T-helper 1 cell treated with Interleukin-12 subunit alpha and Interleukin-12 subunit beta and Interleukin-4 antibody, amounts not matched to agents 30 μg/mL and 1 μg/mL, for 36 hours (primary cell): ENCODE measurements at regions not wholly inside any gene's neighbourhood (a gene's known extent, or its start where the extent isn't known, plus 50 kb on each side); places are given as distances from the start of the nearest gene placed in this dataset.

Experiments
- H3K27ac Mint-ChIP-seq: one replicate; pipeline ENCODE4 v1.8.0; 2021; ENCODE audit warnings: mild to moderate bottlenecking, mixed read lengths
- H3K27me3 Mint-ChIP-seq: one replicate; pipeline ENCODE4 v1.8.0; 2021; ENCODE audit warnings: low read depth, mixed read lengths
- H3K36me3 Mint-ChIP-seq: one replicate; pipeline ENCODE4 v1.8.0; 2021; ENCODE audit warnings: low read depth, mixed read lengths
- H3K4me1 Mint-ChIP-seq: one replicate; pipeline ENCODE4 v1.8.0; 2021; ENCODE audit warnings: low read depth, mixed read lengths
- H3K4me3 Mint-ChIP-seq: one replicate; pipeline ENCODE4 v1.8.0; 2021; ENCODE audit warnings: mild to moderate bottlenecking, moderate library complexity, mixed read lengths
- H3K9me3 Mint-ChIP-seq: one replicate; pipeline ENCODE4 v1.8.0; 2021; ENCODE audit warnings: mixed read lengths

DNA sequence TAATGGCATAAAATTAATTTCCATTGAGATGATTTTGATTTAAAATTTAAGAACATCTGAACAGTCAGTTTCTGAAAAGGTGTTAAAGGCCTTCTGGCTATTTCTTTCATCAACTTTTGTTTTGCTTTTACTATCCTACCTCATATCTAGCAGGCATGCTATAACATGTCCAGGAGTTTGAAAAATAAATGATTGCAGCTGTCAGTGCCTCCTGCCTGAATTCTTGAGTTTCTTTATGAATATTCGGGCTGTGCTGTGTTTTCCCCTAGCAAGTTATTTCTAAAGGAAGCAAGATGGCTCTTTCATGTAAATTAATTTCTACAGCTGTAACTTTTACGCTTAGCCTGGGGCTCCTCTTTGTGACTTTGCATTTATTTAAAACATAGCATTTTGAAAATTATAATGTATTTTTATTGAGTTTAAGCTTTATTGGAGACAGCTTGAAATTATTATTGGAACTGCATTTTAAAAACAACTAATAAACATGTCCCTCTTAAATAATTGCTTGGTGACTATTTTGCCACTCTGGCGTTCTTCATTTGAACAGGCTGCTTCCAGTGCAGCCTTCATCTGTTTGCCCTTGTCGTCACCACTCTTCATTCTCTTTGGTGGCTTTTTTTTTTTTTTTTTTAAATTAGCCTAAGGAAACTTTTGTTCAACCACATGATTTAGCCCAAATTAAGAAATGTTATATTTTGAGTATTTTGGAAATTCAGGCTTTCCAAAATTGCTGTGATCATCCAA, 1083.4 kb upstream of the LRRN3 start:
- H3K9me3 Mint-ChIP-seq: no peaks in the 10 kb centered on the region
- H3K4me3 Mint-ChIP-seq: no peak overlapping the region
- no peaks in the 10 kb centered on the region for H3K27me3 Mint-ChIP-seq
- no peaks in the 10 kb centered on the region for H3K4me1 Mint-ChIP-seq
- no peaks in the 10 kb centered on the region for H3K36me3 Mint-ChIP-seq
- H3K27ac Mint-ChIP-seq: no peak overlapping the region

GRCh38 chr7:110010359-110010758, 1080.6 kb upstream of the LRRN3 start:
- Mint-ChIP-seq H3K27me3 (no peaks in the 10 kb centered on the region), H3K4me3 (no peak overlapping the region), H3K36me3 (no peaks in the 10 kb centered on the region), H3K4me1 (no peaks in the 10 kb centered on the region), H3K27ac (no peak overlapping the region), H3K9me3 (no peaks in the 10 kb centered on the region)

GRCh38 chr7:110017405-110017804, 1073.5 kb upstream of the LRRN3 start:
- H3K27me3 Mint-ChIP-seq: no peaks in the 10 kb centered on the region
- no peaks in the 10 kb centered on the region for H3K4me1 Mint-ChIP-seq
- H3K36me3 Mint-ChIP-seq: no peaks in the 10 kb centered on the region
- no peaks in the 10 kb centered on the region for H3K9me3 Mint-ChIP-seq
- H3K4me3 Mint-ChIP-seq: no peak overlapping the region
- no peak overlapping the region for H3K27ac Mint-ChIP-seq

GRCh38 chr7:110027385-110027784, 1063.5 kb upstream of the LRRN3 start:
- Mint-ChIP-seq H3K36me3 (no peaks in the 10 kb centered on the region), H3K27ac (no peak overlapping the region), H3K4me1 (no peaks in the 10 kb centered on the region), H3K27me3 (no peaks in the 10 kb centered on the region), H3K9me3 (no peaks in the 10 kb centered on the region), H3K4me3 (no peak overlapping the region)

GRCh38 chr7:110043519-110043918, 1047.4 kb upstream of the LRRN3 start:
- Mint-ChIP-seq H3K9me3 (no peaks in the 10 kb centered on the region), H3K27ac (no peak overlapping the region), H3K4me1 (no peaks in the 10 kb centered on the region), H3K27me3 (no peaks in the 10 kb centered on the region), H3K36me3 (no peaks in the 10 kb centered on the region), H3K4me3 (no peak overlapping the region)

- Mint-ChIP-seq H3K4me1 (no peaks in the 10 kb centered on the region), H3K36me3 (no peaks in the 10 kb centered on the region), H3K27me3 (no peaks in the 10 kb centered on the region), H3K9me3 (no peaks in the 10 kb centered on the region), H3K4me3 (no peak overlapping the region), H3K27ac (no peak overlapping the region)
Measured at GRCh38 chr7:110050785-110051184, 1040.1 kb upstream of the LRRN3 start.

GRCh38 chr7:110051372-110051771, 1039.6 kb upstream of the LRRN3 start:
- no peak overlapping the region for H3K4me3 Mint-ChIP-seq
- H3K4me1 Mint-ChIP-seq: no peaks in the 10 kb centered on the region
- H3K27me3 Mint-ChIP-seq: no peaks in the 10 kb centered on the region
- no peak overlapping the region for H3K27ac Mint-ChIP-seq
- H3K36me3 Mint-ChIP-seq: no peaks in the 10 kb centered on the region
- H3K9me3 Mint-ChIP-seq: no peaks in the 10 kb centered on the region

DNA sequence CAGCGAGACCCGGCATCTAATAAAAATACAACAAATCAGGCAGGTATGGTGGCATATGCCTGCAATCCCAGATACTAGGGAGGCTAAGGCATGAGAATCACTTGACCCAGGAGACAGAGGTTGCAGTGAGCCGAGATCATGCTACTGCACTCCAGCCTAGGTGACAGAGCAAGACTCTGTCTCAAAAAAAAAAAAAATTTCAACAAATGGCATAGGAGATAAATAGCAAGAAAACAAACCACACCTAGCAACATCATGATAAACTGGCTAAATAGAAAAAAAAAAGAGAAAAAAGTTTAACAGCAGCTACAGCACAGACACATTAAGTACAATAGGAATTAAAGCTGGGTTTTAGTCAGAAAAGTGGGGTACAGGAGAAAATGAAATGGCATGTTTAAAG, 1034.6 kb upstream of the LRRN3 start:
- no peaks in the 10 kb centered on the region for H3K4me1 Mint-ChIP-seq
- H3K27ac Mint-ChIP-seq: no peak overlapping the region
- no peaks in the 10 kb centered on the region for H3K36me3 Mint-ChIP-seq
- no peak overlapping the region for H3K4me3 Mint-ChIP-seq
- no peaks in the 10 kb centered on the region for H3K9me3 Mint-ChIP-seq
- H3K27me3 Mint-ChIP-seq: no peaks in the 10 kb centered on the region

DNA sequence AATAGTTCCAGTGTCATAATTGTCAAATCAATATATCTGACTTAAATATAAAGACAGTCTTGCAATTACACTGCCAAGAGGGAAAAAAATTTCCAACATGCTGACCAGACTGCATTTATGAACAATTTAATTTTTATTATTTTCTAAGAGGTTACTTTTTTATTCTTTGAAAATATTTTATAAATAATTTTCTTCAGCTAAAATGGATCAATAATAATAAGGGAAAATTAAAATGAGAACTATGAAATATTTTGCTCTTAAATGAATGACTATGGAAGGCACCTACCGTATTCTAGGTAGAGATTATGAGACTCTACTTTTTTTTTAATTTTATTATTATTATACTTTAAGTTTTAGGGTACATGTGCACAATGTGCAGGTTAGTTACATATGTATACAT, 1032.5 kb upstream of the LRRN3 start:
- Mint-ChIP-seq H3K4me3 (no peak overlapping the region), H3K9me3 (no peaks in the 10 kb centered on the region), H3K27ac (no peak overlapping the region), H3K4me1 (no peaks in the 10 kb centered on the region), H3K27me3 (no peaks in the 10 kb centered on the region), H3K36me3 (no peaks in the 10 kb centered on the region)

GRCh38 chr7:110061387-110061786, 1029.5 kb upstream of the LRRN3 start:
- Mint-ChIP-seq H3K27me3 (no peaks in the 10 kb centered on the region), H3K36me3 (no peaks in the 10 kb centered on the region), H3K27ac (no peak overlapping the region), H3K9me3 (no peaks in the 10 kb centered on the region), H3K4me3 (no peak overlapping the region), H3K4me1 (no peaks in the 10 kb centered on the region)

DNA sequence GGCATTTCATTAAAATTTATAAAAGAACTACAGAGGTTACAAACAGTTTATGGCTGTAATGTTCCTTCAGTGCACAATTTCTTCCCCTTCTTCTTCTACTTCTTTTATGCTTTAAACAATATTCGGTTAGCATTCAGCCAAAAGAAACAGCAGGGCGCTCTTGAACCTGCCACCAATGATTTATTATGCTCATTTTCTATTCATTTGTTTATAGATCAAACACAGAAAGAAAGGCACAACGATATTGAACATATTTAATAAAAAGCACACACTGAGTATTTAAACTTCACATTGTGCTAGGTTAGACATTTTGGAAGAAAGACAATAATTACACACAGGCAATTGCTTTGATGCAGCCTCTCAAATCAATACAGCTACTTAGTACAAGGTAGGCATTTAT, 1025.8 kb upstream of the LRRN3 start:
- H3K36me3 Mint-ChIP-seq: no peaks in the 10 kb centered on the region
- H3K27ac Mint-ChIP-seq: no peak overlapping the region
- H3K27me3 Mint-ChIP-seq: no peaks in the 10 kb centered on the region
- no peak overlapping the region for H3K4me3 Mint-ChIP-seq
- H3K4me1 Mint-ChIP-seq: no peaks in the 10 kb centered on the region
- no peaks in the 10 kb centered on the region for H3K9me3 Mint-ChIP-seq

DNA sequence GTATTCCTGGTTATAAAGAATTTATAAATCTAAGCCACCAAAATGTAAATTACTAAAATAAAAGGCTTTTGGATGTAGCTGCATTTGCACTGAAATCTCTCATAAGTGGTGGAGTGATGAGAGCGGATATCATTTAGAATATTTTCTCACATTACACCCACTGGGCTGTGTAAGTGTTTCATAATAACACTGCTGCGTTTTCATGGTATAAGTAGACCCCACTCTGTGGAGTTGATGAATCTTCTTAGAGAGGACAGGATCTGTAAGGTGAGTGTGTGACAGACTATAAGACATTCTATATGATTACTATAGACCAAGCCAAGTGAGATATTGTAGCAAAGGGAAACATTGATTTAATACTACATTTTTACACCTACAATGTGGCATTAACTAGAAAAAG, 1024.1 kb upstream of the LRRN3 start:
- Mint-ChIP-seq H3K27me3 (no peaks in the 10 kb centered on the region), H3K4me1 (no peaks in the 10 kb centered on the region), H3K9me3 (no peaks in the 10 kb centered on the region), H3K36me3 (no peaks in the 10 kb centered on the region), H3K27ac (no peak overlapping the region), H3K4me3 (no peak overlapping the region)

DNA sequence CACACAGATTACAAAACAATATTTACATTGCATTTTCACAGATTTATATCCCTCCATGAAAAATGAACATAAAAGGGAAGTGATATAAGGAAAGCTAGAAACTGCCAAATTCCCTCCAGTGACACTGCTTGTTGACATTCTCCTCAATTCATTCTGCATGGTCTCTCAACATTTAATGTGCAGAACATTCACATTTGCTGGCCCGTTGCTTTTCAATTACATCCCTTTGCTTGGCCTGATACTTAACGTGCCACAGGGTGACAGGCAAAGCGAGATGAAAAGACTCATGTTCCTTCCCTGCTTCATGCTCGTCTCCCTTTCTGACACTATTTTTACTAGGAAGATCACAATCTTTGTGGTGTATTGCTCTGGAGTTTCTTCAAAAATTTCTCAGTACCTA, 1019.7 kb upstream of the LRRN3 start:
- no peaks in the 10 kb centered on the region for H3K27me3 Mint-ChIP-seq
- no peaks in the 10 kb centered on the region for H3K36me3 Mint-ChIP-seq
- H3K4me1 Mint-ChIP-seq: no peaks in the 10 kb centered on the region
- H3K27ac Mint-ChIP-seq: no peak overlapping the region
- H3K4me3 Mint-ChIP-seq: no peak overlapping the region
- no peaks in the 10 kb centered on the region for H3K9me3 Mint-ChIP-seq

DNA sequence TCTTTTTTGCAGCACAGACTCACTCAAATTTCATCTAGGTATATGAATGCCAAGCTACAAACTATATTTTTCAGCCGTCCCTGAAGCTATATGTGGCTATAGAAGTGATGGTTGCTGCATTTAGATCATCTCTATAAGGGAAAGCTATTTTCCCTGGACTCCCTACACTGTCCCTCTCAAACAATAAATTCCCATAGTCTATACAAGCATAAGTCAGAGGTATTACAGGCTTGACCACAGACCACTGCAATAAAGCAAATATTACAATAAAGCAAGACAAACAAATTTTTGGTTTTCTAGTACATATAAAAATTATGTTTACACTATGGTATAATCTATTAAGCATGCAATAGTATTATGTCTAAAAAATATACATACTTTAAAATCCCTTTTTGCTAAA, 1015.5 kb upstream of the LRRN3 start:
- no peaks in the 10 kb centered on the region for H3K27me3 Mint-ChIP-seq
- H3K4me3 Mint-ChIP-seq: no peak overlapping the region
- no peaks in the 10 kb centered on the region for H3K4me1 Mint-ChIP-seq
- H3K9me3 Mint-ChIP-seq: no peaks in the 10 kb centered on the region
- H3K36me3 Mint-ChIP-seq: no peaks in the 10 kb centered on the region
- H3K27ac Mint-ChIP-seq: no peak overlapping the region

- no peaks in the 10 kb centered on the region for H3K4me1 Mint-ChIP-seq
- no peaks in the 10 kb centered on the region for H3K27me3 Mint-ChIP-seq
- H3K27ac Mint-ChIP-seq: no peak overlapping the region
- H3K36me3 Mint-ChIP-seq: no peaks in the 10 kb centered on the region
- H3K4me3 Mint-ChIP-seq: no peak overlapping the region
- no peaks in the 10 kb centered on the region for H3K9me3 Mint-ChIP-seq
Measured at GRCh38 chr7:110076194-110076593, 1014.7 kb upstream of the LRRN3 start.
